Neuronal stem cell (in vitro differentiated cells): ENCODE measurements at regions not wholly inside any gene's neighbourhood (a gene's known extent, or its start where the extent isn't known, plus 50 kb on each side); places are given as distances from the start of the nearest gene placed in this dataset.

Experiments
- DNase-seq: peaks from one replicate; pipeline ENCODE4 v3.0.0-alpha.2; 2013; ENCODE audit warnings: low spot score
- H2AFZ ChIP-seq: one replicate; pipeline ENCODE4 v1.6.1; 2013; ENCODE audit warnings: mild to moderate bottlenecking, low read length, inconsistent platforms
- H2AK5ac ChIP-seq: 2 replicates; pipeline ENCODE4 v1.6.1; 2013; ENCODE audit warnings: low read depth, mild to moderate bottlenecking, inconsistent platforms, low read length, moderate library complexity, mixed read lengths
- H2BK120ac ChIP-seq: 2 replicates; pipeline ENCODE4 v1.6.1; 2013; ENCODE audit warnings: low read depth, mild to moderate bottlenecking, inconsistent platforms, low read length, moderate library complexity, mixed read lengths
- H2BK12ac ChIP-seq: one replicate; pipeline ENCODE4 v1.6.1; 2013; ENCODE audit warnings: low read length, inconsistent platforms
- H2BK15ac ChIP-seq: 2 replicates; pipeline ENCODE4 v1.6.1; 2013; ENCODE audit warnings: mild to moderate bottlenecking, low read length, inconsistent platforms, mixed read lengths
- H2BK5ac ChIP-seq: one replicate; pipeline ENCODE4 v1.6.1; 2013; ENCODE audit warnings: inconsistent platforms, mild to moderate bottlenecking, low read length, moderate library complexity
- H3K14ac ChIP-seq: one replicate; pipeline ENCODE4 v1.6.1; 2013; ENCODE audit warnings: low read length, inconsistent platforms
- H3K18ac ChIP-seq: 2 replicates; pipeline ENCODE4 v1.6.1; 2013; ENCODE audit warnings: low read length, inconsistent platforms
- H3K23ac ChIP-seq: 2 replicates; pipeline ENCODE4 v1.6.1; 2013; ENCODE audit warnings: low read depth, mild to moderate bottlenecking, mixed read lengths, low read length, inconsistent platforms; ENCODE audit not compliant: poor library complexity
- H3K27ac ChIP-seq: replicated peaks from 3 replicates; pipeline ENCODE4 v1.5.1; 2013; ENCODE audit warnings: low read length, inconsistent platforms
- H3K27me3 ChIP-seq, 3 experiments: 2 replicates each; pipeline ENCODE4 v1.6.1; 2013; ENCODE audit warnings: low read length in 3 of 3, mild to moderate bottlenecking in 2 of 3, inconsistent platforms in 1 of 3, low read depth in 1 of 3, mixed read lengths in 1 of 3, moderate library complexity in 1 of 3; ENCODE audit not compliant: control insufficient read depth in 3 of 3, insufficient read depth in 3 of 3
- H3K36me3 ChIP-seq, 2 donors: replicated peaks in 1 of 2; 2 replicates each; pipeline ENCODE4 v1.6.1; 2013; ENCODE audit warnings: low read length in 2 of 2; ENCODE audit not compliant: control insufficient read depth in 2 of 2, insufficient read depth in 2 of 2
- H3K4ac ChIP-seq: 2 replicates; pipeline ENCODE4 v1.6.1; 2013; ENCODE audit warnings: inconsistent platforms, mild to moderate bottlenecking, low read length, moderate library complexity
- H3K4me1 ChIP-seq, 2 donors: 1 replicate in 1 of 2; 2 replicates in 1 of 2; pipeline ENCODE4 v1.6.1; 2013; ENCODE audit warnings: low read length in 2 of 2, low read depth in 1 of 2; ENCODE audit not compliant: control insufficient read depth in 2 of 2, insufficient read depth in 1 of 2
- H3K4me2 ChIP-seq: one replicate; pipeline ENCODE4 v1.6.1; 2013; ENCODE audit warnings: mild to moderate bottlenecking, low read length, inconsistent platforms; ENCODE audit not compliant: insufficient read depth, poor library complexity, severe bottlenecking
- H3K4me3 ChIP-seq, 2 donors: 2 replicates each; pipeline ENCODE4 v1.5.1; 2013; ENCODE audit warnings: low read length in 2 of 2, mild to moderate bottlenecking in 2 of 2, inconsistent platforms in 1 of 2, moderate library complexity in 1 of 2
- H3K79me1 ChIP-seq: one replicate; pipeline ENCODE4 v1.6.1; 2013; ENCODE audit warnings: low read depth, mild to moderate bottlenecking, inconsistent platforms, low read length, moderate library complexity
- H3K9ac ChIP-seq: one replicate; pipeline ENCODE4 v1.6.1; 2013; ENCODE audit warnings: mild to moderate bottlenecking, low read depth, low read length, inconsistent platforms; ENCODE audit not compliant: poor library complexity
- H3K9me3 ChIP-seq, 2 donors: replicated peaks in 1 of 2; 2 replicates each; pipeline versions ENCODE3 to v1.6.1; 2013; ENCODE audit warnings: low read length in 2 of 2, mild to moderate bottlenecking in 2 of 2, inconsistent platforms in 1 of 2, low read depth in 1 of 2, mixed read lengths in 1 of 2, moderate library complexity in 1 of 2; ENCODE audit not compliant: control insufficient read depth in 2 of 2, insufficient read depth in 1 of 2
- H4K8ac ChIP-seq: one replicate; pipeline ENCODE4 v1.6.1; 2013; ENCODE audit warnings: low read depth, mild to moderate bottlenecking, inconsistent platforms, low read length, moderate library complexity
- H4K91ac ChIP-seq: one replicate; pipeline ENCODE4 v1.6.1; 2013; ENCODE audit warnings: low read length, low read depth, mild to moderate bottlenecking, inconsistent platforms; ENCODE audit not compliant: poor library complexity
- WGBS, 2 donors: extraction: QIAGEN DNeasy Blood & Tissue Kit; methylation state at CpG; one replicate each; pipeline ENCODE4 v1.1.7; 2013; ENCODE audit warnings: missing lambda C conversion rate in 2 of 2, mixed read lengths in 1 of 2; ENCODE audit not compliant: insufficient read length in 2 of 2, insufficient replicate concordance in 1 of 2; ENCODE audit errors: extremely low coverage in 2 of 2; 5-methylcytosine and 5-hydroxymethylcytosine counted together

DNA sequence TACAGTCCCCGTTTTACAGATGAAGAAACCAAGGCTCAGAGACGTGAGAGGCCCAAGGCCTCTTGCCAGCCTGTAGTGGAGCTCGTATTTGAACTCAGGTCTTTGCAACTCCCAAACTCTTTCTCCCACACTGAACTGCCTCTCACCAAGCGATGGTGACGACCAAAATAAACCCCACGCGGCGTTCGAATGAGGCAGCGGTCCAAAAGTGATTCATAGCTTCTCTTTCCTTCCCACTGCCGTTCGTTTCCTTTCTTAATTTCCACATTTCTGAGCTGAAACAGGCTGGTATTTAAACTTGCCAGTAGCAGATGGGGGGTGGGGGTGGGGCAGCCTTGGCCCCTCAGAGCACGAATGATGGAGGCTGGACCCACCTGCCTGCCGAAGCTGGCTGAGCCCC is 252.9 kb upstream of the KCNG1 start:
- WGBS, 2 donors, result no CpG with 5 or more reads among the region's 14 CpGs
- no peak overlapping the region for H2BK120ac ChIP-seq

DNA sequence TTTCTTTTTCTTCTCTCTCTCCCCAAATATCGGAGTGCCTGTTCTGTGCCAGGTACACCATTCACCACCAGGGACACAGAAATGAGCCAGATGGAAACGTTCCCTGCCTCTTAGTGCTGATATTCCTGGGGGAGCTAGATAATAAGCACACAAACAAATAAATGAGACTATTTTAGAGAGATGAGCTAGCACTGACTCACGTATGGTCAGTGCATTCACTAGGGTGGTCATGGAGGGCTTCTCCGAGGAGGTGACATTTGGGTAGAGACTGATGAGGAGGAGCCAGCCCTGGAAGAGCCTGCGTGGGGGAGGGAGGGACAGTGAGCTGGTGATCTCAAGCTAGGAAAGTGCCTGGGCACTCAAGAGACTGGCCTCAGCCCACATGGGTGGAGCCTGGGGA is 252.3 kb upstream of the KCNG1 start:
- no peak for DNase-seq
- no peak overlapping the region for H2BK15ac ChIP-seq
- H2AFZ ChIP-seq, result no peak overlapping the region
- H2AK5ac ChIP-seq, result no peak overlapping the region
- no peak overlapping the region for H3K9ac ChIP-seq
- H3K18ac ChIP-seq, result peak overlapping the region; percentile 53
- H3K36me3 ChIP-seq, result no peaks in the 10 kb centered on the region
- no peak overlapping the region for H2BK5ac ChIP-seq
- peaks cover 0 to 2% of the 10 kb centered on the region in 2 donors for H3K4me1 ChIP-seq
- no peak overlapping the region for H3K23ac ChIP-seq
- peaks cover 0 to 10% (median 0%) of the 10 kb centered on the region in 3 experiments for H3K27me3 ChIP-seq
- H4K8ac ChIP-seq, result no peak overlapping the region
- no peak overlapping the region for H2BK12ac ChIP-seq
- H3K4me2 ChIP-seq, result no peak overlapping the region
- no peak overlapping the region for H3K27ac ChIP-seq
- H3K4ac ChIP-seq, result no peak overlapping the region
- H3K79me1 ChIP-seq, result no peaks in the 10 kb centered on the region
- no peak overlapping the region for H2BK120ac ChIP-seq
- WGBS, 2 donors, result no CpG with 5 or more reads among the region's 5 CpGs
- no peak overlapping the region for H4K91ac ChIP-seq
- H3K4me3 ChIP-seq, result no peak overlapping the region
- no peak overlapping the region for H3K14ac ChIP-seq
- no peaks in the 10 kb centered on the region for H3K9me3 ChIP-seq

More for the DNA sequence above, 252.9 kb upstream of the KCNG1 start:
- DNase-seq, result no peak
- Histone ChIP-seq H3K27me3 (peaks cover 0 to 10% (median 0%) of the 10 kb centered on the region in 3 experiments), H4K91ac (no peak overlapping the region), H3K14ac (no peak overlapping the region), H2AK5ac (no peak overlapping the region), H3K18ac (no peak overlapping the region), H3K27ac (no peak overlapping the region), H2AFZ (no peak overlapping the region), H2BK15ac (no peak overlapping the region), H3K36me3 (no peaks in the 10 kb centered on the region), H3K9ac (no peak overlapping the region), H3K79me1 (no peaks in the 10 kb centered on the region), H4K8ac (no peak overlapping the region), H3K23ac (no peak overlapping the region), H3K4ac (no peak overlapping the region), H3K4me3 (no peak overlapping the region), H3K4me2 (no peak overlapping the region), H2BK5ac (no peak overlapping the region), H3K4me1 (peaks cover 0 to 2% of the 10 kb centered on the region in 2 donors), H2BK12ac (no peak overlapping the region), H3K9me3 (no peaks in the 10 kb centered on the region)

DNA sequence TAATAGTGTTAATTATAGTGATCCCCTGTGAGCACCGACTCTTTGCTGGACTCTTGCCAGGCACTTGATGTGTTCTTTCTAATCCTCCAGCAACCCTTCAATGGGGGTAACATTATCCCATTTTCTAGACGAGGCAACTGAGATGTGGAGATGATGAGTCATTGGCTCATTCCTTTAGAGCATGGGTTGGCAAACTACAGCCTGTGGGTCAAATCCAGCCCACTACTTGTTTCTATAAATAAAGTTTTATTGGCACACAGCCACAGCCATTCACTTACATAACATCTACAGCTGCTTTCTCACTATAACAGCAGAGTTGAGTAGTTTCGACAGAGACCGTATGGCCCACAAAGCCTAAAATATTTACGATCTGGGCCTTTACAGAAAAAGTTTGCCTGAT is 249.5 kb upstream of the KCNG1 start:
- H3K4ac ChIP-seq, result no peak overlapping the region

DNA sequence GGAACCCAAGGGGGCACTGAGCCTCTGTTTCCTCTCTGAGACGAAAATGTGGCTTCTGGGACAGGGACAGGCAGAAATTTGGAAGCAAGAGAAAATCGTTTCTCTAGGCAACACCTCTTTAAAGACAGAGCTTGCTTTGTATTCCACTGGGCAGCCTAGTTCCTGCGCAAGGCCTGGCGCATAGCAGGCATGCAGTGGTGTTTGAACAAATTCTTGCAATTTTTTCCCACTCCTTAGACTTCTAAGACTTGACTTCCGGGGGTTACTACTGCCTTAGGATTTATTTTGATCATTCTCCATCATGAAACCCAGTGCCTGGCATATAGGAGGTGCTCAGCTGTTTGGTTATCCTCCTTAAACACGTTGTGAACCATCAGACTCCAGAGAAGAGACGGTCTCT is 249.0 kb upstream of the KCNG1 start:
- Histone ChIP-seq H3K18ac (no peak overlapping the region), H3K14ac (no peak overlapping the region), H3K27ac (no peak overlapping the region), H2BK12ac (no peak overlapping the region), H3K23ac (no peak overlapping the region), H3K4me2 (no peak overlapping the region), H3K9ac (no peak overlapping the region), H4K8ac (no peak overlapping the region), H3K36me3 (no peaks in the 10 kb centered on the region), H3K79me1 (no peaks in the 10 kb centered on the region), H2BK15ac (no peak overlapping the region), H3K27me3 (peaks cover 0 to 10% (median 0%) of the 10 kb centered on the region in 3 experiments), H4K91ac (no peak overlapping the region), H2AFZ (no peak overlapping the region), H2BK5ac (no peak overlapping the region), H3K4me3 (no peak overlapping the region), H3K4ac (no peak overlapping the region), H3K9me3 (no peaks in the 10 kb centered on the region), H2AK5ac (no peak overlapping the region), H3K4me1 (peaks cover 0 to 2% of the 10 kb centered on the region in 2 donors), H2BK120ac (no peak overlapping the region)
- no peak for DNase-seq
- WGBS, 2 donors, result no CpG with 5 or more reads among the region's 7 CpGs

More for the DNA sequence above, 249.5 kb upstream of the KCNG1 start:
- Histone ChIP-seq H2AK5ac (no peak overlapping the region), H3K4me2 (no peak overlapping the region), H3K27ac (no peak overlapping the region), H3K18ac (no peak overlapping the region), H4K8ac (no peak overlapping the region), H3K9me3 (no peaks in the 10 kb centered on the region), H2BK12ac (no peak overlapping the region), H3K23ac (no peak overlapping the region), H2BK120ac (no peak overlapping the region), H3K4me1 (peaks cover 0 to 2% of the 10 kb centered on the region in 2 donors), H3K79me1 (no peaks in the 10 kb centered on the region), H2BK5ac (no peak overlapping the region), H3K14ac (no peak overlapping the region), H4K91ac (no peak overlapping the region), H3K27me3 (peaks cover 0 to 10% (median 0%) of the 10 kb centered on the region in 3 experiments), H2AFZ (no peak overlapping the region), H3K36me3 (no peaks in the 10 kb centered on the region), H3K4me3 (no peak overlapping the region), H3K9ac (no peak overlapping the region), H2BK15ac (no peak overlapping the region)
- WGBS, 2 donors, result no CpG with 5 or more reads among the region's 5 CpGs
- DNase-seq, result no peak
